GM12891 (cell line): ENCODE measurements at regions not wholly inside any gene's neighbourhood (a gene's known extent, or its start where the extent isn't known, plus 50 kb on each side); places are given as distances from the start of the nearest gene placed in this dataset.

Experiments used
- DNase-seq: peaks from one replicate; pipeline ENCODE4 v3.0.0; 2011; ENCODE audit warnings: low spot score; ENCODE audit not compliant: insufficient read length
- FAIRE-seq: peaks from 2 replicates; lab custom pipeline; 2011; peaks lifted over from hg19 to GRCh38; lab: Jason Lieb, UNC
- PAX5 ChIP-seq: IDR thresholded peaks from 2 replicates; pipeline ENCODE4 v1.6.1; 2011; ENCODE audit warnings: low read length, moderate library complexity, mild to moderate bottlenecking; ENCODE audit not compliant: insufficient read depth, severe bottlenecking
- POLR2A ChIP-seq: IDR thresholded peaks from 2 replicates; pipeline ENCODE4 v1.6.1; 2011; ENCODE audit warnings: low read depth, low read length, control low read depth
- POLR2AphosphoS5 ChIP-seq: IDR thresholded peaks from 2 replicates; pipeline ENCODE4 v1.6.1; 2011; ENCODE audit warnings: low read depth, low read length, control low read depth
- POU2F2 ChIP-seq: IDR thresholded peaks from 2 replicates; pipeline ENCODE4 v1.6.1; 2011; ENCODE audit warnings: low read depth, mild to moderate bottlenecking, control low read depth, low read length, moderate library complexity
- SPI1 ChIP-seq: IDR thresholded peaks from 2 replicates; pipeline ENCODE4 v1.6.1; 2011; ENCODE audit warnings: low read depth, low read length, control low read depth
- TAF1 ChIP-seq: IDR thresholded peaks from 2 replicates; pipeline ENCODE4 v1.6.1; 2011; ENCODE audit warnings: low read depth, low read length, control low read depth

DNA sequence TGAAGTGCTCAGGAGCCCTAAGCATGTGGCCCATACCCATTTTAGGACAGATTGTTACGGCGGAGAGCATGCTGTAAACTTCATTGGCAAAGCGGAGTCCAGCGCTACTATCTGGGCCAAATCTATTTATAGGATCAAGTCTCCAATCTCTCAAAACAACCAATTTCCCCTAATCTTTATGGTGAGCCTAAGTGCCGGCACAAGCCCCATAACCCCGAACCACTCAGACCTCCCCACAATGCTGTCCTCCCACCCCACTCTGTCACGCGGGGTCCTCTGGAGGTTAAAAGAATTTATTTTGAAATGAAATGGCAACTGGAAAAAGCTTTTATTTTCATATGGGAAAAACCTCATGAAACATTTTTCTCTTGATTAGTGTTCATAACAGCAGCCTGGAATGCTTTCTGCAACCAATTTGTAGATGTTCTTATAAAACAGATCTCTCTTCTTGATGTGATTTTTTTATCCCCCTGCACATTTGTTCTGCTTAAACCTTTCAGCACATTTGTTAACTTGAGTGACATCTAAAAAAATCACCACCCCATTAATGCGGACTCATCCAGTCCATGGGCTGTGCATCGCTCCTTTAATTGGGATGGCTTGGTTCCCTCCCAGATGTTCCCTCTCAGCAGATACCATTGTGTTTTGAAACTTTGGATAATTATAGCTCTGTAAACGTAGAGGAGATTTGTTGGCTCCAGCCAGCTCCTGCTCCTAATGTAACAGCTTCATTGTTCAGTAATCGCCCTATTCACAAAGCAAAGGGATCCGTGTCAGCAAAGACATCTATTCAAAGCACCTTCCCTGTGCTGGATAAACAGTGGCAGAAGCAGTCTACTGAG lies 323.6 kb downstream of the CD83 start:
- FAIRE-seq (no peak), DNase-seq (no peak)
- TF ChIP-seq POLR2A, result no peak
- TF ChIP-seq SPI1, result no peak
- no peak for TF ChIP-seq POU2F2
- no peak for TF ChIP-seq TAF1
- TF ChIP-seq PAX5, result no peak
- no peak for TF ChIP-seq POLR2AphosphoS5

- no peak for FAIRE-seq
- DNase-seq, result no peak
- TF ChIP-seq POU2F2 (no peak), TAF1 (no peak), POLR2AphosphoS5 (no peak), SPI1 (peak; percentile 41), PAX5 (no peak)
Observed at GRCh38 chr6:14442242-14442641, 324.7 kb downstream of the CD83 start.

DNA sequence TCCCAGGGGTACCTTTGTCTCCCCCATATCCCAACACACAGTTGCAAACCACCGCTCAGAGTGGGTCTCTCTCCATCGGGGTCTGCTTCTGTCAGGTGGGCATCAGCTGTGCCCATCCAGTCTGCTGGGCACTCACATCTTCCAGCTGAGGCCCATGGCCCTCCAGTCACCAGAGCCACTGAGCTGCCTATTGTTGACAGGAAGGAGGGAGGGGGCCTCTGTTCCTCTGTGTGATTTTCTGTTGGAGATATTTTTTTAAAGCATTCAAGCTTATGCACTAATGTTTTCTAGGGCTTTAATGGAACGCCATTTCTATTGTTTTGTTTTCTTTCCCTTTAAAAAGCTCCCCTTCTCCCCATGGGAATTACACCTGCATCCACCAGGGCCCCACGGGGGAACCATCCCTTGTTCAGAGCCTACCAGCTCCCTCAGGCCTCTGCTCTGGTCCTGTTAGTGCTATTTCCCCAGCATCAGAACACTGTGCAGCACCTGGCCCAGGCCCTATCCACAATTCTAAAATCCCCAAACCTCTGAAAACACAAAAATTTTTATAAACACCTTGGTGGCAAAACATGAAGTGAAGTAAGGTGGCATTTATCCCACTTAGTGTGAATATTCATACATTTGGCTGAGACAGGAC lies 326.2 kb downstream of the CD83 start:
- FAIRE-seq, result no peak
- TF ChIP-seq SPI1 (no peak), POLR2AphosphoS5 (no peak), TAF1 (no peak), PAX5 (no peak), POU2F2 (no peak), POLR2A (no peak)
- DNase-seq, result no peak

GRCh38 chr6:14444295-14444972 lies 326.9 kb downstream of the CD83 start:
- TF ChIP-seq POU2F2, result no peak
- TF ChIP-seq TAF1, result no peak
- no peak for TF ChIP-seq POLR2A
- no peak for TF ChIP-seq SPI1
- TF ChIP-seq POLR2AphosphoS5, result no peak
- no peak for TF ChIP-seq PAX5
- FAIRE-seq (no peak), DNase-seq (no peak)

GRCh38 chr6:14447240-14447639 lies 329.7 kb downstream of the CD83 start:
- no peak for TF ChIP-seq PAX5
- no peak for TF ChIP-seq TAF1
- TF ChIP-seq POU2F2, result no peak
- TF ChIP-seq POLR2A, result no peak
- no peak for TF ChIP-seq POLR2AphosphoS5
- TF ChIP-seq SPI1, result no peak
- no peak for DNase-seq
- no peak for FAIRE-seq

GRCh38 chr6:14448246-14448645 lies 330.7 kb downstream of the CD83 start:
- no peak for DNase-seq
- no peak for TF ChIP-seq POU2F2
- TF ChIP-seq TAF1, result no peak
- TF ChIP-seq PAX5, result no peak
- TF ChIP-seq POLR2A, result no peak
- no peak for TF ChIP-seq POLR2AphosphoS5
- no peak for TF ChIP-seq SPI1
- no peak for FAIRE-seq

- TF ChIP-seq SPI1, result no peak
- FAIRE-seq (no peak), DNase-seq (no peak)
Observed at GRCh38 chr6:14450133-14450504, 332.5 kb downstream of the CD83 start.

DNA sequence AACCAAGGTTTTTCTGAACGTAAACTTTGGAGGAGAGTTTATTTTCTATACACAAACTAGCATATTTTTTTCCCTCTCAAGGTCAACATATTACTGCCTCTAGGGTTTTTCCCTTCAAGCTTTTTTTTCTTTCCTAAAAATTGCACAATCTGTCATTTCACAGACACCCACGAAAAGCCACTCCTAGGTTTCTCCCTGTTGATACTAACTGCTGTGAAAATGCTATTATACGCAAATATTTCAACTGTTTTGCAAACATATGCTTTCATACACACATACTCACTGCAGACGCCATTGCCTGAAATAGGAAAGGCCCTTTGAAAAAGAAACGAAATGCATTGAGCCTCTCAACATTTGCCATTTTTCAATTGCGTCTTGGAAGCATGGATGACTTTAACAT lies 333.0 kb downstream of the CD83 start:
- DNase-seq (no peak), FAIRE-seq (no peak)
- TF ChIP-seq SPI1 (no peak), POLR2A (no peak), POU2F2 (no peak), TAF1 (no peak), POLR2AphosphoS5 (no peak)

DNA sequence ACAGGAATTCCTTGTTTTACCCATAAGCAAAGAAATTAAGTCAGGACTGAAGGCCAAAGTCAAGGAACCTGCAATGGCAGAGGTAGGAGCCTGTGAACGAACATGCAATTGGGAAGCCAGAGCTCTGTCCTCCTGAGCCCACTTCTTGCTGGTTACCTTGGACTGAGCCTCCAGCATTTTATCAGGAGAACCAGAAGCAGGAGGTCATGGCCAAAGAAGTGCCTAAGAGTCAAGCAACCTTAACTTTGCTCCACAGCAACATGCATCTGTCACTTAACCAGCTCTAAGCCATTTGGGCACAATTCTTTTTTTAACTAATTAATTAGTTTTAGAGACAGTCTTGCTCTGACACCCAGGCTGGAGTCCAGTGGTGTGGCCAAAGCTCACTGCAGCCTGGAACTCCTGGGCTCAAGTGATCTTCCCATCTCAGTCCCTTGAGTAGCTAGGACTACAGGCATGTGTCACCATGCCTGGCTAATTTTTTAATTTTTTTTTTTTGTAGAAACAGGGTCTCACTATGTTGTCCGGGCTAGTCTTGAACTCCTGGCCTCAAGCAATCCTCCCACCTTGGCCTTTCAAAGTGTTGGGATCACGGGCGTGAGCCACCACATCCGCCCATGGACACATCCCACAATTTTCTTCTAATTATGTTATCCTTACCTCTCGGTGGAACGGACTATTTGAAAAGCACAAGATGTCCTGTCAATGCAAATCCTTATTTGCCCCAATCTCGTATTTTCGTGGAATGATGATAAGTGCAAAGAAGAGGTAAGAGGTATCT lies 334.2 kb downstream of the CD83 start:
- no peak for TF ChIP-seq TAF1
- FAIRE-seq, result no peak
- DNase-seq, result no peak
